Kidney tubule cell (primary cell): ENCODE measurements at regions not wholly inside any gene's neighbourhood (a gene's known extent, or its start where the extent isn't known, plus 50 kb on each side); places are given as distances from the start of the nearest gene placed in this dataset.

ENCODE experiments used
- DNase-seq: peaks from one replicate; pipeline ENCODE4 v3.0.0-alpha.2; 2018; ENCODE audit warnings: low spot score

GRCh38 chr5:17893026-17893635 lies 258.9 kb downstream of the TAF11L14 start:
- no peak for DNase-seq

GRCh38 chr5:17895288-17896033 lies 261.2 kb downstream of the TAF11L14 start:
- DNase-seq = no peak

- DNase-seq = no peak
These were observed 262.3 kb downstream of the TAF11L14 start for GRCh38 chr5:17896605-17897004.

- no peak for DNase-seq
These were observed 263.5 kb downstream of the TAF11L14 start for GRCh38 chr5:17897776-17898175.

- no peak for DNase-seq
These were observed 264.5 kb downstream of the TAF11L14 start for GRCh38 chr5:17898766-17899165.

- no peak for DNase-seq
These were observed 272.8 kb downstream of the TAF11L14 start for GRCh38 chr5:17907094-17907493.

GRCh38 chr5:17910318-17910717 lies 276.1 kb downstream of the TAF11L14 start:
- no peak for DNase-seq

- DNase-seq = no peak
These were observed 278.5 kb downstream of the TAF11L14 start for GRCh38 chr5:17912794-17913193.

GRCh38 chr5:17916446-17916845 lies 282.2 kb downstream of the TAF11L14 start:
- DNase-seq = no peak

- no peak for DNase-seq
These were observed 283.2 kb downstream of the TAF11L14 start for GRCh38 chr5:17917465-17917864.

GRCh38 chr5:17918373-17919104 lies 284.3 kb downstream of the TAF11L14 start:
- DNase-seq = no peak

- DNase-seq = no peak
These were observed 291.0 kb downstream of the TAF11L14 start for GRCh38 chr5:17925276-17925675.

GRCh38 chr5:17928581-17928981 lies 294.3 kb downstream of the TAF11L14 start:
- DNase-seq = no peak

GRCh38 chr5:17929171-17929570 lies 294.9 kb downstream of the TAF11L14 start:
- DNase-seq = no peak

- DNase-seq = no peak
These were observed 296.1 kb downstream of the TAF11L14 start for GRCh38 chr5:17930346-17930745.

GRCh38 chr5:17944046-17944445 lies 309.8 kb downstream of the TAF11L14 start:
- DNase-seq = no peak

- DNase-seq = no peak
These were observed 312.8 kb downstream of the TAF11L14 start for GRCh38 chr5:17947029-17947428.

GRCh38 chr5:17951392-17952169 lies 317.3 kb downstream of the TAF11L14 start:
- peak; percentile 1 for DNase-seq

GRCh38 chr5:17952231-17952630 lies 318.0 kb downstream of the TAF11L14 start:
- no peak for DNase-seq

GRCh38 chr5:17964067-17964466 lies 329.8 kb downstream of the TAF11L14 start:
- no peak for DNase-seq

GRCh38 chr5:17966640-17967402 lies 332.6 kb downstream of the TAF11L14 start:
- DNase-seq = no peak

GRCh38 chr5:17976404-17976803 lies 342.1 kb downstream of the TAF11L14 start:
- DNase-seq = no peak
